ENCODE measurements at regions not wholly inside any gene's neighbourhood (a gene's known extent, or its start where the extent isn't known, plus 50 kb on each side); places are given as distances from the start of the nearest gene placed in this dataset.
"Not testable (repeated sequence)": the region's sequence is repeated elsewhere in the genome, so short reads cannot be mapped to it uniquely, and the experiment has no call there.

DNA sequence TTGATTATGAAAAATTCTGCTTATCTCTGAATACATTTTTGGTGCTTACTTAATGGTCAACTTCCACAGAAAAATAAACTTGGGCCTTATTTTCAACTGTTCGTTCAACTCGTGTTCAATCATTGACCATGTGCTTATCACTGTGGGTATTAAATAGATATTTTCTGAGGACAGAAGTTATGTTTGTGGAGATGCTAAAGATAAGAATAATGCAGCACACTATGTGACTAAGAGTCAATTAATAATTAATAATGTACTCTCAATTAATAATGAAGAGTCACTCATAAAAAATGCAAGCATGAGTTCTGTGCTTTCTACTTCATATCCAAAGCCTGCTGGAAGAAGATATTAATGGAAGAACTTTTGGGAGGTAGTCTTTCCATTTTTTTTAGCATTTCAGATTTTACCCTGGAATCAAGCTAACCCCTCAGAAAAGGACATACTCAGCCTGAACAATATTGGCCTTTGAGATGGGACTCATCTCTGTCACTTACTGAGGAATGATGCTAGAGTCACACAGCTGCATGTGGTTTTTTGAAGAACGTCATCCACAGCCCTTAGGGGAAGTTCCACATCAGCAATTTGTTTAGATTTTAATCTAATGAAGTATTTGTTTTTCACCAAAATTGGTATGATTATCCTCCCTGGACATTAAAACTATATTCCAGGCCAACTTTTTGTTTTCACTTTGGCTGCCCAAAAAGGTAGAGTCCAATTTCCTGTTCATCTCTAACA lies 191.9 kb upstream of the CRIM1 start:
- DNase-seq (ENCODE audit: low read depth), result no peak

- DNase-seq (ENCODE audit: low read depth), result not testable (repeated sequence)
These were observed 198.5 kb upstream of the CRIM1 start for GRCh38 chr2:36157093-36157492.

DNA sequence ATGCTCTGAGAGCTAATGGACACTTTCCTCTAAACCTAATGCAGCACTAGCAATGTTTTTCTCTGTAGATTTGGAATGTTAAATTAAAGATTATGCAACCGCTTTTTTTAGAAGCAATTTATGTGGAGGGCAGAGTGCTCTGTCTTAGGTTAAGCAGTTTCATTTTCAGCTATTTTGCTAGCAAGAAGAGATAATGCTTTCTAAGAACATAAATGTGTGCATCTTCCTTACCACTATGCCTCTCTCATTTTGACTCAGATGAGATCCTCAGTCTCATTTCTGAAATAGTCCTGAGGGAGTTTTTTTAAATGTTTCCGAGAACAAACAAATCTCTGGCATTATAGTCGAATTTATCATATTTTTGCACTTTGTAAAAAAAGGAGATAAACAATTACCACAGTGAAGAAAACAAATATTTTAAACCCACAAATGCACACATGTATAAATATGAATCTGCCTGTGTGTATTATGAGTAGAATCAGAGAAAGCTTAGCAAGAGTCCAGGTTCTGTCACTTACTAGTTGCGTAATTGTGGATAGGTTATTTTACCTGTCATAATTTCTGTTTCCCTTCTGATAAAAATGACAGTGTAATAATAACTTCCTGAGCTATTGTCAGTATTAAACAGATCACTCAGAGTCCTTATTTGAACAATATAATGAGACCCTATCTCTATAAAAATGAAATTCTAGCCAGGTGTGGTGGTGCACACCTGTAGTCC lies 207.7 kb upstream of the CRIM1 start:
- DNase-seq (ENCODE audit: low read depth), result no peak

DNA sequence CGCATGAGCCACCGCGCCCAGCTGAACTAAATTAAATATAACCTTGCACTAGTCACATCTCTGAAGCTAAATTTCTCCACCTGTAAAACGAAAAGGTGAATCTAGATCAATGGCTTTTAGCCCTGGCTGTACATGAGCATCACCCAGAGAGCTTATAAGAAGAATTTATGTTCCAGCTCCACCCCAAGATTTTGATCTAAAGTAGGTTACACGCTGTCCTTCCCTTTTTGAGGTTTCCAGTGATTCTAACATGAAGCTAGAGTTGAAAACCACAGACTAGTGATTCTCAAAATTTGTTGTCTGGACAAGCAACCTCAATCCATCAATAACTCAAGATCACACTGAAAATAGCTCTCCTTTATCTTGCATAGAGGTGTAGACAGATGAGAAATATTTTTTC lies 208.8 kb upstream of the CRIM1 start:
- no peak for DNase-seq (ENCODE audit: low read depth)

DNA sequence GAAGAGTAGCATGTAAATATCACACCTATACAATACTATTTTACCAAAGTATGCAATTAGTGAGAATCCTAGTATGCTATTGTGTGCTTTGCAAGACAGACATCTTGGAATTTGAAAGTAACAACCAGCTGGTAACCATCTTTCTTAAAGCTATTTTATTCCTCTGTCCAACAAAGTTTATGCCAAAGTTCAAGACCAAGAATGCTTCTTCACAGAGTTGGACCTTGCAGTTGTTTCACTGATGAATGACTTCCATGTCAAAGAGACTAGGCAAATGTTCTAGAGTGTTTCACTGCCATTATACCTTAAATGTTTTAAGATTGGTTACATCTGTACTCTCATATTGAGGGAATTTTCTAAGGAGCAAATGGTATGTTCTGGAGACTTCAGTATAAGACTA lies 215.2 kb upstream of the CRIM1 start:
- DNase-seq (ENCODE audit: low read depth), result no peak

DNA sequence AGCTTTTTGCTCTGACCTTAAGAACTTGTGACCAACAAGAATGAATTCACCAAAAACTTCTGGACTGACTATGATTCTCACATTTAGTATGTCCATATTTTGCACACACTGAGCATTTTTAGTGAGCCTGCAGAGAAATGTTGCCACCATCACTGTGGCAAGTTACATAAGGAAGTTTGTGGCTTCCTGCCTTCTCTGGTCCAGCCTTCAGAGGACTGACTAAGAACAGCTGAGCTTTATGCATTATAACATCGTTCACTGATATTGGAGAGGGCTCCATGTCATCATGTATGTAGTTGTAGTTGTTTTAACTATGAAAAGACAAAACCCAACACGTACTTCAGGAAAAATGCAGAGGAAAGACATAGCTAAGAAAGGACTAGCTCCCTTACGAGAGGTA lies 218.0 kb upstream of the CRIM1 start:
- no peak for DNase-seq (ENCODE audit: low read depth)

DNA sequence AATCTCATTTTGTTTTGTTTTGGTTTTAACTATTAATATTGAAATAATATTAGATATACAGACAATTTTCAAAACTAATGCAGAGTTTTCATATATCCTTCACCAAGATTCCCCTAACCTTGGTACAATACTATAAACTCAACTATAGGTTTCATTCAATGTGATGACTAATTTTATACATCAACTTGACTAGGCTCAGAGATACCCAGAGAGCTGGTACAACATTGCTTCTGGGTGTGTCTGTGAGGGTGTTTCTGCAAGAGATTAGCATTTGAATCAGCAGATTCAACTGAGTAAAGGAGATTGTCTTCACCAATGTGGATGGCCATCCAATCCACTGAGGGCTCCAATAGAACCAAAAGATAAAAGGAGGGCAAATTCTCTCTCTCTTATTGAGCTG lies 221.3 kb upstream of the CRIM1 start:
- no peak for DNase-seq (ENCODE audit: low read depth)

- no peak for DNase-seq (ENCODE audit: low read depth)
These were observed 227.2 kb upstream of the CRIM1 start for GRCh38 chr2:36128359-36128758.

GRCh38 chr2:36125702-36126101 lies 229.9 kb upstream of the CRIM1 start:
- DNase-seq (ENCODE audit: low read depth), result no peak

DNA sequence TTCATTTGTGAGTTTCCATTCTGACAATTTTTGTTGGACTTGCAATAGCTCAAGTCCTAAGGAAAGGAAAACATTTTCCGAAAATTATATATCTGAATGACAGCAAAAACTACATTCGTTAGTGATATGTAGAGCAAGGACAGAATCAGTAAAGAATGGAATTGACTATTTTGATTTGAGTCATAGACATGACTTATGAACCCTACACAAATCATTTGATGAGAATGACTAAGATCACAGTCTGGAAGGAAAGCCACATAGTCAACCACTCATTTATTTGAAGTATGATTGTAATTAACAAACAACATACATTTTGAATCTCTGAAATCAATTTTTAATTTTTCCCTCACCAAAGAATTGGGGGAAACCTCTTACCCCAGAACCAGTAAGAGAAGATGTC lies 231.6 kb upstream of the CRIM1 start:
- DNase-seq (ENCODE audit: low read depth), result no peak

DNA sequence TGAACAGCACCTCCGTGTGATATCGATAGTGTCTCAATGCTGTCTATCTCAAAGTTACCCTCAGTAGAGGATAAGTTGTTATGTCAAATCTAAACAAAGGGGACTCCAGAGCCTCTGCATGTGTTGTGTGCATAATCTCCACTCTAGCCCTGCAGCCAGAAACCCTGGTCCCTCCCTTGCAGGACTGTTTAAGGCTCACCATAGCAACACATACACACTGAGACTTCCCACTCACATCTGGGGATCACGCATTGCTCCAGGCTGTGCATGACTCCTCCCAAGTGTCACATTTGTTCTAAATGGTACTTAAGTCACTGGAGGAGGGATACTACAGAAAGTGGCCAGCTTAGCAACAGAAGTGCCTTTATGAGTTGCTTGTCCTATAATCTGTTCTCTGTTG lies 258.6 kb upstream of the CRIM1 start:
- no peak for DNase-seq (ENCODE audit: low read depth)

GRCh38 chr2:36091844-36092741 lies 263.5 kb upstream of the CRIM1 start:
- DNase-seq (ENCODE audit: low read depth), result not testable (repeated sequence)

- no peak for DNase-seq (ENCODE audit: low read depth)
These were observed 266.8 kb upstream of the CRIM1 start for GRCh38 chr2:36088716-36089328.

DNA sequence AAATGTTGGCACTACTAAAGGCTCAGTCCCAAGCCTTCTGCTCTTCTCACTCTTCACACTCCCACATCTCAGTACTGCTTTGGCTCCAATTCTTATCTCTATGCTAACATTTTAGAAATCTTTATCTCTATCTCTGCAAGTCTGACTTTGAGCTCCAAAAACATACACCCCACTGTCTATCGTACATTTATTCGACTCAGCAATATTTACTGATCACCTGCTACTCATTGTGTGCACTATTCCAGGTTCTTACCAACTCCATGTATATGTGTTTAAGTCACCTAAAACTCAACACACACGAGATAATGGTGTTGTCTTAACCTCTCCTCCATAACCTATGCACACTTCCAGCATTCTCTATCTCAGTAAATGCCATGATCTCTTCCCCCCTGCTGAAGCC lies 268.2 kb upstream of the CRIM1 start:
- no peak for DNase-seq (ENCODE audit: low read depth)

DNA sequence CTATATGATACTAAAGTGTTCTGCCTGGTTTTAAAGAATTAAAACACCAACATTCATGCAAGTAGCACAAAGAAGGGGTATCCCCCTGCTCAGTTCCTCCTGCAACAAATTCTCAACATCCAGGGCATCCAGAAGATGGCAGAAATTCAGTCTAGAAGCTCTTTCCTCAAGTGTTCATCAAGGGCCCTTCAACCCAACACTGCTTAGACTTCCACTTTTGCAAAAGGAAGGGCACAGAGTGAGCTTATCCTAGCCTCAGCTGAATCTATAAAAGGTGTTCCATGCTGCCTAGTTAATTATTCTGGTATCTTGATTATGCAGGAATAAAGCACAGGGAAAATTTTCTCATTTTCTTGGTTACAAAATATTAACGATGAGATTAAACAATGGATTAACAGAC lies 275.8 kb upstream of the CRIM1 start:
- DNase-seq (ENCODE audit: low read depth), result no peak

DNA sequence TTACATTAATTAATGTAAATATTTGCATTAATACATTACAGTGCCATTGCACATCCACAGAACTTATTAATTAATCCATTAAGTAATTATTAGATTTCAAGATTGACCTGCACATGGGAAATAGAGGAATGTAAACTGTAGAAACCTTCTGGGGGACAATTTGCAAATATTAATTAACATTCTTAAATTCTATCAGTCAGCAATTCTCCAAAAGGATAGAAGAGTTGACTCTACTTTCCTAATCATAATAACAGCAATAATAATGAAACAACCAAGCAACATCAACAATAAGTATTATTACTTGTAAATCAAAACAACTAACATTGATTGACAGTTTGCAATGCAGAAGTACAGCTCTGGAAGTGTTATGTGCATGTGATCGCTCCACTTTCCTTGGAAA lies 281.6 kb upstream of the CRIM1 start:
- DNase-seq (ENCODE audit: low read depth), result no peak

DNA sequence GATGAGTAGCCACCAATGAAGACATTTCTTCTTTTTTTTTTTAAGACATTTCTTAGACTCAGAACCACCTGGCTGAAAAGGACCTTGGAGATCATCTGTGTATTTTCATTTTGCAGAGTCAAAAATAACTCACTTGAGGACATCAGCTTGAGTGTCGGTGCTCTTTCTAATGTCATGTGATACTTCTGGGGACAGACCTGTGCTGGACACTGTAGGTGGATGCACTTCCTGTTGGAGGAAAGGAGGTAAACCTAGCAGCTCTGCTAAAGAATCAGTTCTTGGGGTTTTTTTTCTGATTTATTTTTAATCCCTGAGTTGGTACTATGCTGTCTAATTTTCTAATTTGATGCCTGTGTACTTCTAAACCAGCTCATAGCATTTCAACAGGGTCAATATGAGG lies 283.9 kb upstream of the CRIM1 start:
- no peak for DNase-seq (ENCODE audit: low read depth)

DNA sequence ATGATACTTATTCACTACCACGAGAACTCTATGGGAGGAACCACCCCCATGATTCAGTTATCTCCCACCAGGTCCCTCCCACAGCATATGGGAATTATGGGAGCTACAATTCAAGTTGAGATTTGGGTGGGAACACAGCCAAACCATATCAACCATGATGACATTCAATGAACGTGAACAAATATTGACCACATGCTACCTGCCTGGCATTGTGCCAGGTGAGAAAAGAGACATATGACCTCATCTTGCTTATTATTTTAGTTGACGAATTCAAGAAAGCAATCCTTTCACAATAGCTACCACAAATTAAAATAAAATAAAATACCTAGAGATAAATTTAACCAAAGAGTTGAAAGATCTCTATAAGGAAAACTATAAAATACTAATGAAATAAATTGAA lies 286.5 kb upstream of the CRIM1 start:
- no peak for DNase-seq (ENCODE audit: low read depth)

DNA sequence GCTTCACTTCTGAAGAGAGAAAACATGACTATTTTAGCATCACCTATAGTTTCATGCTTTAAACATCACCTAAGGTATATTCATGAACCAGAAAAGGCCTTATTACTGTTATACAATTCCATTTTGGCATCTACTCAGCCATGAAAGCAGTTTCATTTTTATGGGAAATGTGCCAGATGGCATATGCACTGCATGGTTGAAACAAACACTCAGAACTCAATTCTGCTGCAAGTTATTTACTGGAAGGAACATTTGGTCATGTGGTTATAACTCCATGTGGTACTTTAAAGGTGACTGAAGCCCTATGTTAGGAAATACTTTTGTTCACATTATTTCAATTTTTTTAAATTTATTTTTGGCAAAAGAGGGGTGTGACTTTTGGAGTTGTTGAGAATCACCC lies 287.5 kb upstream of the CRIM1 start:
- DNase-seq (ENCODE audit: low read depth), result no peak

- no peak for DNase-seq (ENCODE audit: low read depth)
These were observed 295.4 kb upstream of the CRIM1 start for GRCh38 chr2:36060133-36060532.

DNA sequence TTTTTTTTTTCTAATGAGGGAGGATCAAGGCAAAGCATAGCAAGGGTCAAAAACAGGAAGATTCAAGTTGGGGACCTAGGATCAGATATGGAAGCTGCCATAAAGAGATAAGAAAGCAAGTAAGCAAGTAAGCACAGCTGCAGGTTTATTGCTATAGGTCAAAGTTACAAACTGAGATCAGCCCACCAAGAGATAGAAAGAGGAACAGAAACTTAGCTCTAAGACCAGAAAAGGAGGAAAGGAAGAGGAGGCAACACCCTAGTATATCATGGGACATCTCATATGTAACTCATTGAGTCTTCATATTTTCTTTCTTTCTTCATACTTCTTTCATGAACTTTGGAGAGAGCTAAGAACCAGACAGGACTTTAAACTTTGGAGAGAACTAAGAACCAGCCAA lies 295.9 kb upstream of the CRIM1 start:
- DNase-seq (ENCODE audit: low read depth), result no peak

DNA sequence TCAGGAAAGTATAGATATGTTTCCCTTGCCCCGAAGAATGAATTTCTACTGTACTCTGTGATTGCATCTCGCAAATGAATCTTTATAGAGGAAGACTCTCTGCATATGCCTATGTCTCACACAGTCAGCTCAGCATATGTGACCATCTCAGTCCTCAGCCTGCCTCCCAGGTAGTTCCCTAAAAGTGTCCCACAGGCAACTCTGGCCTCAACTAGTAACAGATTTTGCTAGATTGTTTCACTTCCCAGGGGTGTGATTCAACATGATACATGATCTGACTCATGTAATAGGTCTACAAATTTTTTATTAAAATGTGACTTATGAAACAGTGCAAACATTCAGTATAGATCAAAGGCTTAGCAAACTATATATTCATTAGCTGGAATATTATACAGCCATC lies 296.6 kb upstream of the CRIM1 start:
- no peak for DNase-seq (ENCODE audit: low read depth)

Data from T follicular helper cell (primary cell).